WERI-Rb-1 (cell line): ENCODE measurements at regions not wholly inside any gene's neighbourhood (a gene's known extent, or its start where the extent isn't known, plus 50 kb on each side); places are given as distances from the start of the nearest gene placed in this dataset.

ENCODE experiments used
- DNase-seq: peaks from one replicate; pipeline ENCODE4 v3.0.0-alpha.2; 2020
- H3K27ac ChIP-seq: fragments of 250-450 bp; sonication (Bioruptor Pico); 2 replicates; pipeline ENCODE4 v1.5.1; 2020; ENCODE audit warnings: mild to moderate bottlenecking, moderate library complexity
- H3K27me3 ChIP-seq: fragments of 250-450 bp; sonication (Bioruptor Pico); 2 replicates; pipeline ENCODE4 v1.5.1; 2021; ENCODE audit warnings: mild to moderate bottlenecking, low read depth, moderate library complexity; ENCODE audit not compliant: insufficient read depth, severe bottlenecking
- H3K36me3 ChIP-seq: fragments of 250-450 bp; sonication (Bioruptor Pico); 2 replicates; pipeline ENCODE4 v1.5.1; 2020; ENCODE audit warnings: mild to moderate bottlenecking, moderate library complexity
- H3K4me3 ChIP-seq: 2 replicates; pipeline ENCODE4 v1.5.1; 2011; ENCODE audit warnings: low read depth, mild to moderate bottlenecking, control low read depth, low read length
- H3K9me3 ChIP-seq: fragments of 250-450 bp; sonication (Bioruptor Pico); 2 replicates; pipeline ENCODE4 v1.5.1; 2021; ENCODE audit warnings: mild to moderate bottlenecking, moderate library complexity; ENCODE audit not compliant: severe bottlenecking
- CTCF ChIP-seq: IDR thresholded peaks from 2 replicates; pipeline ENCODE4 v1.5.1; 2011; ENCODE audit warnings: low read depth, mild to moderate bottlenecking, control low read depth, inconsistent platforms, low read length

GRCh38 chr3:82196645-82197044, 435.2 kb upstream of the GBE1 start:
- H3K4me3 ChIP-seq: no peak overlapping the region
- no peak overlapping the region for H3K27ac ChIP-seq
- DNase-seq: no peak
- TF ChIP-seq CTCF: no peak
- H3K36me3 ChIP-seq: no peaks in the 10 kb centered on the region
- H3K27me3 ChIP-seq: no peaks in the 10 kb centered on the region
- no peaks in the 10 kb centered on the region for H3K9me3 ChIP-seq

- Histone ChIP-seq H3K36me3 (no peaks in the 10 kb centered on the region), H3K9me3 (no peaks in the 10 kb centered on the region), H3K27ac (no peak overlapping the region), H3K27me3 (no peaks in the 10 kb centered on the region), H3K4me3 (no peak overlapping the region)
- no peak for DNase-seq
- no peak for TF ChIP-seq CTCF
Measured at GRCh38 chr3:82194870-82195269, 433.4 kb upstream of the GBE1 start.

GRCh38 chr3:82186017-82186416, 424.6 kb upstream of the GBE1 start:
- Histone ChIP-seq H3K27ac (no peak overlapping the region), H3K36me3 (no peaks in the 10 kb centered on the region), H3K9me3 (no peaks in the 10 kb centered on the region), H3K27me3 (no peaks in the 10 kb centered on the region), H3K4me3 (no peak overlapping the region)
- TF ChIP-seq CTCF: no peak
- no peak for DNase-seq

GRCh38 chr3:82179291-82179690, 417.8 kb upstream of the GBE1 start:
- Histone ChIP-seq H3K4me3 (no peak overlapping the region), H3K27me3 (no peaks in the 10 kb centered on the region), H3K27ac (no peak overlapping the region), H3K36me3 (no peaks in the 10 kb centered on the region), H3K9me3 (no peaks in the 10 kb centered on the region)
- no peak for TF ChIP-seq CTCF
- DNase-seq: no peak

GRCh38 chr3:82178291-82178690, 416.8 kb upstream of the GBE1 start:
- DNase-seq: no peak
- H3K9me3 ChIP-seq: no peaks in the 10 kb centered on the region
- H3K4me3 ChIP-seq: no peak overlapping the region
- H3K27ac ChIP-seq: no peak overlapping the region
- no peak for TF ChIP-seq CTCF
- H3K36me3 ChIP-seq: no peaks in the 10 kb centered on the region
- no peaks in the 10 kb centered on the region for H3K27me3 ChIP-seq

- no peak for TF ChIP-seq CTCF
- Histone ChIP-seq H3K4me3 (no peak overlapping the region), H3K27me3 (no peaks in the 10 kb centered on the region), H3K27ac (no peak overlapping the region), H3K36me3 (no peaks in the 10 kb centered on the region), H3K9me3 (no peaks in the 10 kb centered on the region)
- no peak for DNase-seq
Measured at GRCh38 chr3:82177774-82178173, 416.3 kb upstream of the GBE1 start.
